Breast epithelium (tissue), 3 donors: ENCODE measurements at regions not wholly inside any gene's neighbourhood (a gene's known extent, or its start where the extent isn't known, plus 50 kb on each side); places are given as distances from the start of the nearest gene placed in this dataset.

Experiments used
- POLR2A ChIP-seq: fragments of 450-650 bp; IDR thresholded peaks from one replicate; pipeline ENCODE4 v1.6.1; 2016; ENCODE audit warnings: antibody characterized with exemption, mild to moderate bottlenecking, moderate library complexity
- TF ChIP-seq, protein P1 (sequence below), 3 donors: fragments of 450-650 bp; IDR thresholded peaks; one replicate each; pipeline ENCODE4 v1.5.1; 2016 to 2017; ENCODE audit warnings: antibody characterized with exemption in 3 of 3, mild to moderate bottlenecking in 3 of 3, moderate library complexity in 3 of 3

DNA sequence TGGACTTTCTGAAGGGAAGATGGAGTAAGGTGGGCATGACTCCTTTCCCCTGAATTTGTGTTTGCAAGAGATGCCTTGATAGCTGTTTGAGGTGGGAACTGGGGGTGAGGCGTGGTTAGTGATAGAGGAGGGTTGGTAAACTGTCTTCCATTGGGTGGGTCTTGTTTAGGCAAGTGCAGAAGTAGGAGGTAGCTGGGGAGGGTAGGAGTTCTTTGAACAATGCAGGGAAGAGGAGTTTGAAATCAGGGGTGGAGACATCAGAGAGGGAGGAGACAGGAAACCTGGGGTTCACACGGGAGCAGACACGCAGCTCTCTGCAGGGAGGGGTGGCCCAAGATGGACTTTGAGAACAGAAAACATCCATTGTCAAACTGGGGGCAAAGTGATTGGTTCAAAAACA lies 267.1 kb downstream of the TSN start:
- TF ChIP-seq, protein P1, sequence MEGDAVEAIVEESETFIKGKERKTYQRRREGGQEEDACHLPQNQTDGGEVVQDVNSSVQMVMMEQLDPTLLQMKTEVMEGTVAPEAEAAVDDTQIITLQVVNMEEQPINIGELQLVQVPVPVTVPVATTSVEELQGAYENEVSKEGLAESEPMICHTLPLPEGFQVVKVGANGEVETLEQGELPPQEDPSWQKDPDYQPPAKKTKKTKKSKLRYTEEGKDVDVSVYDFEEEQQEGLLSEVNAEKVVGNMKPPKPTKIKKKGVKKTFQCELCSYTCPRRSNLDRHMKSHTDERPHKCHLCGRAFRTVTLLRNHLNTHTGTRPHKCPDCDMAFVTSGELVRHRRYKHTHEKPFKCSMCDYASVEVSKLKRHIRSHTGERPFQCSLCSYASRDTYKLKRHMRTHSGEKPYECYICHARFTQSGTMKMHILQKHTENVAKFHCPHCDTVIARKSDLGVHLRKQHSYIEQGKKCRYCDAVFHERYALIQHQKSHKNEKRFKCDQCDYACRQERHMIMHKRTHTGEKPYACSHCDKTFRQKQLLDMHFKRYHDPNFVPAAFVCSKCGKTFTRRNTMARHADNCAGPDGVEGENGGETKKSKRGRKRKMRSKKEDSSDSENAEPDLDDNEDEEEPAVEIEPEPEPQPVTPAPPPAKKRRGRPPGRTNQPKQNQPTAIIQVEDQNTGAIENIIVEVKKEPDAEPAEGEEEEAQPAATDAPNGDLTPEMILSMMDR (IDR thresholded peaks at IDR 0.05), result no peak
- no peak for TF ChIP-seq POLR2A
